IMR-90 (cell line): ENCODE measurements at regions not wholly inside any gene's neighbourhood (a gene's known extent, or its start where the extent isn't known, plus 50 kb on each side); places are given as distances from the start of the nearest gene placed in this dataset.

Source experiments
- ATAC-seq: fragments of 200-7000 bp; cut with Tn5 transposase; 2 replicates; pipeline ENCODE4 v1.9.1; 2020; ENCODE audit warnings: low read depth, mild to moderate bottlenecking, moderate library complexity
- BruUV-seq: library from RNA; stranded (reverse); fragments of 400-500 nt; replicated peaks from 2 replicates; lab custom pipeline; 2021; lab: Mats Ljungman, UMichigan
- CTCF ChIA-PET: fragments of 300-600 bp; formaldehyde crosslinking; extraction: SDS; loops from one replicate; lab custom pipeline; 2021; ENCODE audit warnings: antibody characterized with exemption; lab: Yijun Ruan, JAX
- POLR2A ChIA-PET: fragments of 300-600 bp; sonication (Branson Sonifier 250); formaldehyde crosslinking; loops from one replicate; lab custom pipeline; 2022; ENCODE audit warnings: antibody characterized with exemption; ENCODE audit not compliant: unreplicated experiment; lab: Charles Lee
- DNase-seq: peaks from one replicate; pipeline ENCODE4 v3.0.0; 2013
- H2AFZ ChIP-seq: replicated peaks from 2 replicates; pipeline ENCODE3; 2013; ENCODE audit warnings: low read length, mild to moderate bottlenecking; ENCODE audit not compliant: poor library complexity
- H2AK5ac ChIP-seq: 2 replicates; pipeline ENCODE4 v1.6.1; 2013; ENCODE audit warnings: low read depth, low read length, inconsistent platforms
- H2AK9ac ChIP-seq: replicated peaks from 2 replicates; pipeline ENCODE3; 2013; ENCODE audit warnings: mild to moderate bottlenecking, low read depth, low read length, moderate library complexity; ENCODE audit not compliant: poor library complexity
- H2BK120ac ChIP-seq: 2 replicates; pipeline ENCODE4 v1.6.1; 2013; ENCODE audit warnings: low read depth, low read length, inconsistent platforms
- H2BK15ac ChIP-seq: 3 replicates; pipeline ENCODE4 v1.6.1; 2013; ENCODE audit warnings: low read depth, low read length, inconsistent platforms
- H2BK20ac ChIP-seq: 2 replicates; pipeline ENCODE4 v1.6.1; 2013; ENCODE audit warnings: low read depth, mild to moderate bottlenecking, inconsistent platforms, low read length, moderate library complexity
- H2BK5ac ChIP-seq: 2 replicates; pipeline ENCODE4 v1.6.1; 2013; ENCODE audit warnings: mild to moderate bottlenecking, low read depth, low read length, inconsistent platforms; ENCODE audit not compliant: poor library complexity, severe bottlenecking
- H3K14ac ChIP-seq: replicated peaks from 2 replicates; pipeline ENCODE4 v1.6.1; 2013; ENCODE audit warnings: low read depth, low read length, inconsistent platforms
- H3K18ac ChIP-seq: 2 replicates; pipeline ENCODE4 v1.6.1; 2013; ENCODE audit warnings: low read depth, low read length, control low read depth
- H3K23ac ChIP-seq: 2 replicates; pipeline ENCODE4 v1.6.1; 2013; ENCODE audit warnings: low read depth, low read length, inconsistent platforms
- H3K27ac ChIP-seq: 2 replicates; pipeline ENCODE4 v1.5.1; 2013; ENCODE audit warnings: mild to moderate bottlenecking, control low read depth, low read length; ENCODE audit not compliant: insufficient read depth
- H3K27me3 ChIP-seq: 2 replicates; pipeline ENCODE4 v1.6.1; 2013; ENCODE audit warnings: low read length; ENCODE audit not compliant: control insufficient read depth, insufficient read depth
- H3K36me3 ChIP-seq: 2 replicates; pipeline ENCODE4 v1.6.1; 2013; ENCODE audit warnings: low read length, mixed read lengths; ENCODE audit not compliant: control insufficient read depth, insufficient read depth
- H3K4ac ChIP-seq: 2 replicates; pipeline ENCODE4 v1.6.1; 2013; ENCODE audit warnings: low read depth, low read length, inconsistent platforms
- H3K4me1 ChIP-seq: 2 replicates; pipeline ENCODE4 v1.6.1; 2013; ENCODE audit warnings: low read length, mixed read lengths; ENCODE audit not compliant: control insufficient read depth, insufficient read depth
- H3K4me2 ChIP-seq: 2 replicates; pipeline ENCODE4 v1.6.1; 2013; ENCODE audit warnings: low read depth, mild to moderate bottlenecking, control low read depth, low read length, moderate library complexity
- H3K4me3 ChIP-seq: 2 replicates; pipeline ENCODE4 v1.5.1; 2013; ENCODE audit warnings: low read depth, mild to moderate bottlenecking, control low read depth, low read length, moderate library complexity; ENCODE audit not compliant: insufficient read depth
- H3K56ac ChIP-seq: 2 replicates; pipeline ENCODE4 v1.6.1; 2013; ENCODE audit warnings: low read length, inconsistent platforms; ENCODE audit not compliant: insufficient read depth; ENCODE audit errors: extremely low read depth
- H3K79me1 ChIP-seq, 2 experiments: 2 replicates each; pipeline ENCODE4 v1.6.1; 2013; ENCODE audit warnings: low read length in 2 of 2, inconsistent platforms in 1 of 2, low read depth in 1 of 2
- H3K9ac ChIP-seq: 2 replicates; pipeline ENCODE4 v1.6.1; 2013; ENCODE audit warnings: low read depth, low read length, control low read depth
- H3K9me1 ChIP-seq: 2 replicates; pipeline ENCODE4 v1.6.1; 2013; ENCODE audit warnings: low read length, inconsistent platforms; ENCODE audit not compliant: insufficient read depth
- H3K9me3 ChIP-seq: 2 replicates; pipeline ENCODE4 v1.6.1; 2013; ENCODE audit warnings: low read length; ENCODE audit not compliant: control insufficient read depth, insufficient read depth
- H4K20me1 ChIP-seq: 2 replicates; pipeline ENCODE4 v1.6.1; 2013; ENCODE audit warnings: low read length, inconsistent platforms; ENCODE audit not compliant: insufficient read depth
- H4K5ac ChIP-seq: 2 replicates; pipeline ENCODE4 v1.6.1; 2013; ENCODE audit warnings: mild to moderate bottlenecking, low read depth, low read length, control low read depth
- H4K8ac ChIP-seq, 2 experiments: 2 replicates each; pipeline ENCODE4 v1.6.1; 2013; ENCODE audit warnings: low read depth in 2 of 2, low read length in 2 of 2, control low read depth in 1 of 2, inconsistent platforms in 1 of 2
- H4K91ac ChIP-seq: 2 replicates; pipeline ENCODE4 v1.6.1; 2013; ENCODE audit warnings: low read depth, low read length, inconsistent platforms; ENCODE audit not compliant: insufficient read depth
- BHLHE40 ChIP-seq: fragments of 150-350 bp; IDR thresholded peaks from 2 replicates; pipeline ENCODE4 v1.6.1; 2016; ENCODE audit warnings: mild to moderate bottlenecking, low read depth, low read length
- CEBPB ChIP-seq: IDR thresholded peaks from 2 replicates; pipeline ENCODE4 v1.6.1; 2012; ENCODE audit warnings: low read depth, low read length, improper control_type of control experiment
- CHD1 ChIP-seq: IDR thresholded peaks from 2 replicates; pipeline ENCODE4 v1.6.1; 2012; ENCODE audit warnings: low read depth, low read length, improper control_type of control experiment
- FOS ChIP-seq: fragments of 150-350 bp; IDR thresholded peaks from 2 replicates; pipeline ENCODE4 v1.6.1; 2016; ENCODE audit warnings: low read depth, low read length
- MAFK ChIP-seq: IDR thresholded peaks from 2 replicates; pipeline ENCODE4 v1.6.1; 2012; ENCODE audit warnings: low read depth, low read length, improper control_type of control experiment
- MAZ ChIP-seq: IDR thresholded peaks from 2 replicates; pipeline ENCODE4 v1.6.1; 2012; ENCODE audit warnings: low read depth, mild to moderate bottlenecking, low read length, improper control_type of control experiment, moderate library complexity, borderline replicate concordance
- NFE2L2 ChIP-seq: fragments of 150-350 bp; IDR thresholded peaks from 2 replicates; pipeline ENCODE4 v1.6.1; 2016; ENCODE audit warnings: low read depth, mild to moderate bottlenecking, low read length
- RCOR1 ChIP-seq: IDR thresholded peaks from 2 replicates; pipeline ENCODE4 v1.6.1; 2012; ENCODE audit warnings: mild to moderate bottlenecking, low read length, improper control_type of control experiment; ENCODE audit not compliant: insufficient replicate concordance
- RFX5 ChIP-seq: IDR thresholded peaks from 2 replicates; pipeline ENCODE4 v1.8.0; 2012; ENCODE audit warnings: low read depth, mild to moderate bottlenecking, low read length, moderate library complexity
- USF2 ChIP-seq: fragments of 150-350 bp; IDR thresholded peaks from 2 replicates; pipeline ENCODE4 v1.6.1; 2017; ENCODE audit warnings: mild to moderate bottlenecking, antibody characterized with exemption, low read length, low read depth
- WGBS, 2 experiments: methylation state at CpG; one replicate each; pipeline versions ENCODE4 v1.1.5 to v1.1.7; 2013; ENCODE audit warnings: missing lambda C conversion rate in 2 of 2; ENCODE audit not compliant: insufficient read length in 1 of 2; ENCODE audit errors: extremely low coverage in 2 of 2; 5-methylcytosine and 5-hydroxymethylcytosine counted together
- dilution Hi-C: fragments of 300-500 bp; cut with HindIII; formaldehyde crosslinking; loops from one replicate; pipeline ENCODE4 v1.14.3; 2018; ENCODE audit warnings: low sequenced_read_pairs; ENCODE audit not compliant: unreplicated experiment
- in situ Hi-C: fragments of 300-500 bp; cut with MboI; formaldehyde crosslinking; loops from 3 replicates; pipeline ENCODE4 v1.14.3; 2019; ENCODE audit warnings: low sequenced_read_pairs, inconsistent platforms, mixed read lengths
- intact Hi-C: fragments of 100-400 bp; cut with micrococcal nuclease; formaldehyde crosslinking; loops from 2 replicates; pipeline ENCODE4 v1.10.0; 2022

GRCh38 chr4:23967281-23967680 lies 77.4 kb upstream of the PPARGC1A start:
- Histone ChIP-seq H4K20me1 (no peaks in the 10 kb centered on the region), H3K23ac (no peak overlapping the region), H2BK5ac (no peak overlapping the region), H3K18ac (no peak overlapping the region), H3K14ac (no peak overlapping the region), H3K4ac (no peak overlapping the region), H4K5ac (no peak overlapping the region), H3K9me3 (no peaks in the 10 kb centered on the region), H2BK15ac (no peak overlapping the region), H4K8ac (no peak overlapping the region), H3K9me1 (no peaks in the 10 kb centered on the region), H2AK9ac (no peak overlapping the region), H2AFZ (no peak overlapping the region), H2BK20ac (no peak overlapping the region), H3K9ac (no peak overlapping the region), H3K4me1 (0 out of 2 replicates have a peak, but pooled peaks cover 2% of the 10 kb centered on the region), H3K56ac (no peak overlapping the region), H3K4me2 (no peak overlapping the region), H3K36me3 (no peaks in the 10 kb centered on the region), H3K79me1 (no peaks in the 10 kb centered on the region), H3K27me3 (peaks cover 5% of the 10 kb centered on the region; the same call in 1 of the 2 replicates), H4K91ac (no peak overlapping the region), H3K4me3 (no peak overlapping the region), H3K27ac (no peak overlapping the region), H2BK120ac (no peak overlapping the region), H2AK5ac (no peak overlapping the region)
- CTCF ChIA-PET = interaction anchor here (2.2 kb wide), 1 partner anchor 11 kb away, joined by 5 read pairs; no protein-coding TSS in a partner anchor
- POLR2A ChIA-PET = no interaction called here
- BruUV-seq = no TSS peak
- WGBS, 2 experiments = no CpG with 5 or more reads among the region's 10 CpGs
- in situ Hi-C loops = no loop called here
- dilution Hi-C loops = no loop called here
- intact Hi-C loops = no loop called here
- ATAC-seq = no peak
- TF ChIP-seq BHLHE40 = no peak
- TF ChIP-seq MAZ = no peak
- TF ChIP-seq RFX5 = no peak
- no peak for TF ChIP-seq MAFK
- no peak for TF ChIP-seq NFE2L2
- TF ChIP-seq RCOR1 = no peak
- TF ChIP-seq FOS = no peak
- no peak for TF ChIP-seq CHD1
- no peak for TF ChIP-seq USF2
- no peak for TF ChIP-seq CEBPB
- no peak for DNase-seq
